ENCODE measurements at regions not wholly inside any gene's neighbourhood (a gene's known extent, or its start where the extent isn't known, plus 50 kb on each side); places are given as distances from the start of the nearest gene placed in this dataset.

- ATAC-seq (no peak), DNase-seq (no peak)
- no peak overlapping the region for H3K4me3 ChIP-seq
- no peaks in the 10 kb centered on the region for H3K36me3 ChIP-seq
- intact Hi-C loops (cut with DNase I), result no loop called here
- H3K9me3 ChIP-seq, result peaks cover 0 to 15% (median 0%) of the 10 kb centered on the region in 12 donors
- no peaks in the 10 kb centered on the region for H3K27me3 ChIP-seq
- H3K4me1 ChIP-seq, result no peaks in the 10 kb centered on the region
- no peak for TF ChIP-seq POLR2A (IDR thresholded peaks at IDR 0.05)
- peak in 6 of 12 donors; percentile 14 to 37 (median 22) for TF ChIP-seq CTCF (IDR thresholded peaks at IDR 0.05)
- no peak overlapping the region for H3K27ac ChIP-seq
These were observed 80.9 kb upstream of the ARHGEF26 start for GRCh38 chr3:154040283-154040682.

GRCh38 chr3:154044671-154045070 lies 76.5 kb upstream of the ARHGEF26 start:
- no peak for TF ChIP-seq POLR2A (IDR thresholded peaks at IDR 0.05)
- TF ChIP-seq CTCF (IDR thresholded peaks at IDR 0.05), result no peak
- DNase-seq (no peak), ATAC-seq (no peak)
- Histone ChIP-seq H3K4me1 (no peaks in the 10 kb centered on the region), H3K9me3 (no peaks in the 10 kb centered on the region), H3K4me3 (no peak overlapping the region), H3K27ac (no peak overlapping the region), H3K36me3 (no peaks in the 10 kb centered on the region), H3K27me3 (no peaks in the 10 kb centered on the region)
- WGBS, 4 donors, result 71 to 80% (median 75%) methylated on average over 2 of the region's 2 CpGs
- intact Hi-C loops (cut with DNase I), result no loop called here

GRCh38 chr3:154050216-154050615 lies 71.0 kb upstream of the ARHGEF26 start:
- H3K27me3 ChIP-seq, result no peaks in the 10 kb centered on the region
- no peaks in the 10 kb centered on the region for H3K36me3 ChIP-seq
- ATAC-seq, result no peak
- H3K27ac ChIP-seq, result no peak overlapping the region
- no peaks in the 10 kb centered on the region for H3K9me3 ChIP-seq
- intact Hi-C loops (cut with DNase I), result no loop called here
- no peak overlapping the region for H3K4me3 ChIP-seq
- no peaks in the 10 kb centered on the region for H3K4me1 ChIP-seq
- TF ChIP-seq POLR2A (IDR thresholded peaks at IDR 0.05), result no peak
- TF ChIP-seq CTCF (IDR thresholded peaks at IDR 0.05), result no peak
- DNase-seq, result no peak

GRCh38 chr3:154050766-154051165 lies 70.4 kb upstream of the ARHGEF26 start:
- Histone ChIP-seq H3K27ac (no peak overlapping the region), H3K36me3 (no peaks in the 10 kb centered on the region), H3K9me3 (no peaks in the 10 kb centered on the region), H3K27me3 (no peaks in the 10 kb centered on the region), H3K4me1 (no peaks in the 10 kb centered on the region), H3K4me3 (no peak overlapping the region)
- ATAC-seq, result no peak
- no peak for DNase-seq
- no peak for TF ChIP-seq CTCF (IDR thresholded peaks at IDR 0.05)
- TF ChIP-seq POLR2A (IDR thresholded peaks at IDR 0.05), result no peak
- intact Hi-C loops (cut with DNase I), result no loop called here

All from heart left ventricle (tissue), 16 donors.